ENCODE measurements at regions not wholly inside any gene's neighbourhood (a gene's known extent, or its start where the extent isn't known, plus 50 kb on each side); places are given as distances from the start of the nearest gene placed in this dataset.

GRCh38 chr13:111404746-111405145 lies 84.3 kb downstream of the TEX29 start:
- TF ChIP-seq, protein P1, sequence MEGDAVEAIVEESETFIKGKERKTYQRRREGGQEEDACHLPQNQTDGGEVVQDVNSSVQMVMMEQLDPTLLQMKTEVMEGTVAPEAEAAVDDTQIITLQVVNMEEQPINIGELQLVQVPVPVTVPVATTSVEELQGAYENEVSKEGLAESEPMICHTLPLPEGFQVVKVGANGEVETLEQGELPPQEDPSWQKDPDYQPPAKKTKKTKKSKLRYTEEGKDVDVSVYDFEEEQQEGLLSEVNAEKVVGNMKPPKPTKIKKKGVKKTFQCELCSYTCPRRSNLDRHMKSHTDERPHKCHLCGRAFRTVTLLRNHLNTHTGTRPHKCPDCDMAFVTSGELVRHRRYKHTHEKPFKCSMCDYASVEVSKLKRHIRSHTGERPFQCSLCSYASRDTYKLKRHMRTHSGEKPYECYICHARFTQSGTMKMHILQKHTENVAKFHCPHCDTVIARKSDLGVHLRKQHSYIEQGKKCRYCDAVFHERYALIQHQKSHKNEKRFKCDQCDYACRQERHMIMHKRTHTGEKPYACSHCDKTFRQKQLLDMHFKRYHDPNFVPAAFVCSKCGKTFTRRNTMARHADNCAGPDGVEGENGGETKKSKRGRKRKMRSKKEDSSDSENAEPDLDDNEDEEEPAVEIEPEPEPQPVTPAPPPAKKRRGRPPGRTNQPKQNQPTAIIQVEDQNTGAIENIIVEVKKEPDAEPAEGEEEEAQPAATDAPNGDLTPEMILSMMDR (IDR thresholded peaks at IDR 0.05) = no peak
- no peak for TF ChIP-seq POLR2AphosphoS5 (IDR thresholded peaks at IDR 0.05)

Measured in esophagus muscularis mucosa (tissue), 3 donors.